LNCAP (cell line): ENCODE measurements at regions not wholly inside any gene's neighbourhood (a gene's known extent, or its start where the extent isn't known, plus 50 kb on each side); places are given as distances from the start of the nearest gene placed in this dataset.

Experiments used
- CTCF ChIP-seq: fragments of 450-650 bp; IDR thresholded peaks from 2 replicates; pipeline ENCODE4 v1.5.1; 2017; ENCODE audit warnings: mild to moderate bottlenecking

GRCh38 chr12:19045426-19045825 lies 84.1 kb upstream of the PLEKHA5 start:
- no peak for TF ChIP-seq CTCF

- no peak for TF ChIP-seq CTCF
These were observed 80.6 kb upstream of the PLEKHA5 start for GRCh38 chr12:19048943-19049342.

GRCh38 chr12:19052689-19053088 lies 76.8 kb upstream of the PLEKHA5 start:
- TF ChIP-seq CTCF = no peak

- TF ChIP-seq CTCF = no peak
These were observed 76.3 kb upstream of the PLEKHA5 start for GRCh38 chr12:19053218-19053617.

DNA sequence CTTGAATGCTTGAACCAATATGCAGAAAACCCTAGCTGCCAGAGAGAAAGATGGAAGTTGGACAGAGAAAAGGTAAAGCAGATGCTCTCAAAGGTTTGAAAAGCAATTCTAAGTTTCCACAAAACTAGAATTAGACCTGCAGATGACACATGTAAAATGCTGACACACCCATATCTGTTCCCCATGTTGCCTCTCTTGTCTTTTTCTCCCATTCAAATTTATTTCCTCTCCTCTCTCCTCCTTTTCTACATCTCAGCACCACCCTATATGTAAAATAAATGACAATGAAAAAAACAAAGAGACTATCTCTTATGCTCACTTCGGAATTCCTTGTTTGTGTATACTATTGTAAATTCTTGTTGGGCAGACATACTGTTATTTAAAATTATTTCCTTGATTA lies 75.5 kb upstream of the PLEKHA5 start:
- TF ChIP-seq CTCF = no peak

- no peak for TF ChIP-seq CTCF
These were observed 73.9 kb upstream of the PLEKHA5 start for GRCh38 chr12:19055589-19055988.

DNA sequence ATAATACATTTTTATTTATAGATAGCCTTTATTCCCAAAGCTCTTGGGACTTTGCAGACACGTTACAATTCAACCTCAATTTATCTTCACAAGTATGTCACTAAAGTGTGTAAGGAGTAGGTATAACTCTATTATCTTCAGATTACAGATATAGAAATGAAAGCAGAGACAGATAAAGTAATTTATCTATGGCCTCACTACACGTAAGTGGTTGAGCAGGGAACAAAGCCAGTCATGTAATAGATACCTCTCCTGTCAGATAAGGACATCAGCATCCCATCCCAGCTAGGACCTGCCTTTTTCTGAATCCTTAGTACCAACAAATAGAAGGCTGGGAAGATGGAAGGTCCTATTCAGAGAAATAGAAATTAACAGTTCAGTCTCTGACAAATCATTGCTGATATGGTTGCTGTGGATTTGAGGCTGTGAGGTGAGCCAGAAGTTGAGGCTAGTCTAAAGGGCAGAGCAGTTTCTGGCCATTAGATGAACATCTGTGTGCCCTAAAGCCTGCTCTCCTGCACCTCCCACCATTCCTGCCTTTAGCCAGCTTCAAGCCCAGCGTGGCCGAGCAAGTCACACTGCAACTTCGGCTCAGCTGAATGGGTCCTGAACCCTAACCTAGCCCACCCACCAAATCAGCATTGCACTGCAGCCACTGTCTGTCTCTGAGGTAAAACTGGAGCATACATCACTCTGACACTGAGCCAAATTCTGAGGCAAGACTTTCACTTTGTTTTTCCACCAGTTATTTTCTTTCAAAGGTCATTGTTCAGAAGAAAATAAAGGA lies 71.1 kb upstream of the PLEKHA5 start:
- no peak for TF ChIP-seq CTCF

- no peak for TF ChIP-seq CTCF
These were observed 64.8 kb upstream of the PLEKHA5 start for GRCh38 chr12:19064713-19065112.
